ENCODE measurements at regions not wholly inside any gene's neighbourhood (a gene's known extent, or its start where the extent isn't known, plus 50 kb on each side); places are given as distances from the start of the nearest gene placed in this dataset.

DNA sequence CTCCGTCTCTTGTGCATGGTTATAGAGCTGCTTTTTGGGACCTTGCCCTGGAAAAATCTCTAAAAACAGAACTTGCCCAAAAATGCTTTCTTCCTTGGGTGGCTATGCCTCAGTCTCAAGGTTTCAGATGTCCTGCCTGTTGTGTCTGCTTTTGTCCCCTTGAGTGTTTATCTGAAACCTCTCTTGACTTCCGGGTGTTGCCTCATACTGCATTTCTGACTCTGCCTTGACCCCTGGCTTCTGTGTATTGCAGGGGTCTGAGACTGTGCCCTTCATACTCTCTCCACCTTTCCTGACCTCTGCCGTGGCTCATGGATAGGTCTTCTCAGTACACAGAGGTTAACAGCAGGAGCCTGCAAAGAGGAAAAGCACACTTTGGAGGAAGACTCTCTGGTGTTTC, 124.8 kb upstream of the NTF3 start:
- no peaks in the 10 kb centered on the region for H3K36me3 ChIP-seq (ENCODE audit: insufficient read depth, low read length)
- no peaks in the 10 kb centered on the region for H3K4me1 ChIP-seq (ENCODE audit: insufficient read depth, low read length, severe bottlenecking)
- H3K79me2 ChIP-seq (ENCODE audit: insufficient read depth, low read length) = no peaks in the 10 kb centered on the region
- no peaks in the 10 kb centered on the region for H3F3A ChIP-seq (ENCODE audit: insufficient read depth, low read length)
- H4K20me1 ChIP-seq (ENCODE audit: insufficient read depth, low read length) = no peaks in the 10 kb centered on the region
- 0 out of 2 replicates have a peak, but pooled peaks cover 4% of the 10 kb centered on the region for H3K27me3 ChIP-seq (ENCODE audit: insufficient read depth, low read length)
- no peaks in the 10 kb centered on the region for H3K9me3 ChIP-seq (ENCODE audit: low read length)
- no peak for TF ChIP-seq EZH2 (IDR thresholded peaks at IDR 0.05; ENCODE audit: borderline replicate concordance, low read length)
- TF ChIP-seq, protein P1, sequence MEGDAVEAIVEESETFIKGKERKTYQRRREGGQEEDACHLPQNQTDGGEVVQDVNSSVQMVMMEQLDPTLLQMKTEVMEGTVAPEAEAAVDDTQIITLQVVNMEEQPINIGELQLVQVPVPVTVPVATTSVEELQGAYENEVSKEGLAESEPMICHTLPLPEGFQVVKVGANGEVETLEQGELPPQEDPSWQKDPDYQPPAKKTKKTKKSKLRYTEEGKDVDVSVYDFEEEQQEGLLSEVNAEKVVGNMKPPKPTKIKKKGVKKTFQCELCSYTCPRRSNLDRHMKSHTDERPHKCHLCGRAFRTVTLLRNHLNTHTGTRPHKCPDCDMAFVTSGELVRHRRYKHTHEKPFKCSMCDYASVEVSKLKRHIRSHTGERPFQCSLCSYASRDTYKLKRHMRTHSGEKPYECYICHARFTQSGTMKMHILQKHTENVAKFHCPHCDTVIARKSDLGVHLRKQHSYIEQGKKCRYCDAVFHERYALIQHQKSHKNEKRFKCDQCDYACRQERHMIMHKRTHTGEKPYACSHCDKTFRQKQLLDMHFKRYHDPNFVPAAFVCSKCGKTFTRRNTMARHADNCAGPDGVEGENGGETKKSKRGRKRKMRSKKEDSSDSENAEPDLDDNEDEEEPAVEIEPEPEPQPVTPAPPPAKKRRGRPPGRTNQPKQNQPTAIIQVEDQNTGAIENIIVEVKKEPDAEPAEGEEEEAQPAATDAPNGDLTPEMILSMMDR (IDR thresholded peaks at IDR 0.05; ENCODE audit: low read length) = no peak
- H3K9me2 ChIP-seq (ENCODE audit: low read depth, low read length) = no peaks in the 10 kb centered on the region
- H3K27ac ChIP-seq (ENCODE audit: low read depth, low read length, poor library complexity, severe bottlenecking) = no peak overlapping the region
- H3K4me3 ChIP-seq (ENCODE audit: low read depth, low read length, poor library complexity, severe bottlenecking) = no peak overlapping the region
- no peak overlapping the region for H3K4me2 ChIP-seq (ENCODE audit: low read length)
- H2AFZ ChIP-seq (ENCODE audit: low read length) = no peak overlapping the region
- H3K9ac ChIP-seq (ENCODE audit: low read length) = no peak overlapping the region

DNA sequence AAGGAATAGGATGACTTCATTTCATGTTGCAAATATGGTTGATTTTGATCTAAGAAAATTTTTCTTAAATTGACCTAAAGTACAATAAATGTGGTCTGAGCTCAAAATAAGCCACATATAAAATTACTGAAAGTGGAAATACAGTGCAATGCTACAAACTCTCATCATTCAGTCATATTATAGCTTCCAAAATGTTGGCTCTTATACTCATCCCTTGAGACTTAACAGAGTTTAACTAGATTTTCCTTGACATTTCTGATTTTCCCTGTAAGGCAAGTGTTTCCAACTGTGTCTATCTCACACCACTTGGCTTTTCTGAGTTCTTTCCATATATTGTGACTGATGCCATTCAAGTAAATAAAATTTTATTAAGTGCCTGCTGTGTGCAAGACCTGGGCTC, 123.7 kb upstream of the NTF3 start:
- H3K79me2 ChIP-seq (ENCODE audit: insufficient read depth, low read length) = no peaks in the 10 kb centered on the region
- H3F3A ChIP-seq (ENCODE audit: insufficient read depth, low read length) = no peaks in the 10 kb centered on the region
- 0 out of 2 replicates have a peak, but pooled peaks cover 4% of the 10 kb centered on the region for H3K27me3 ChIP-seq (ENCODE audit: insufficient read depth, low read length)
- no peak overlapping the region for H3K4me2 ChIP-seq (ENCODE audit: low read length)
- H3K27ac ChIP-seq (ENCODE audit: low read depth, low read length, poor library complexity, severe bottlenecking) = no peak overlapping the region
- no peaks in the 10 kb centered on the region for H3K9me2 ChIP-seq (ENCODE audit: low read depth, low read length)
- no peak for TF ChIP-seq EZH2 (IDR thresholded peaks at IDR 0.05; ENCODE audit: borderline replicate concordance, low read length)
- TF ChIP-seq, protein P1 (IDR thresholded peaks at IDR 0.05; ENCODE audit: low read length) = no peak
- no peak overlapping the region for H3K4me3 ChIP-seq (ENCODE audit: low read depth, low read length, poor library complexity, severe bottlenecking)
- no peak overlapping the region for H3K9ac ChIP-seq (ENCODE audit: low read length)
- no peak overlapping the region for H2AFZ ChIP-seq (ENCODE audit: low read length)
- H4K20me1 ChIP-seq (ENCODE audit: insufficient read depth, low read length) = no peaks in the 10 kb centered on the region
- no peaks in the 10 kb centered on the region for H3K4me1 ChIP-seq (ENCODE audit: insufficient read depth, low read length, severe bottlenecking)
- no peaks in the 10 kb centered on the region for H3K9me3 ChIP-seq (ENCODE audit: low read length)
- no peaks in the 10 kb centered on the region for H3K36me3 ChIP-seq (ENCODE audit: insufficient read depth, low read length)

DNA sequence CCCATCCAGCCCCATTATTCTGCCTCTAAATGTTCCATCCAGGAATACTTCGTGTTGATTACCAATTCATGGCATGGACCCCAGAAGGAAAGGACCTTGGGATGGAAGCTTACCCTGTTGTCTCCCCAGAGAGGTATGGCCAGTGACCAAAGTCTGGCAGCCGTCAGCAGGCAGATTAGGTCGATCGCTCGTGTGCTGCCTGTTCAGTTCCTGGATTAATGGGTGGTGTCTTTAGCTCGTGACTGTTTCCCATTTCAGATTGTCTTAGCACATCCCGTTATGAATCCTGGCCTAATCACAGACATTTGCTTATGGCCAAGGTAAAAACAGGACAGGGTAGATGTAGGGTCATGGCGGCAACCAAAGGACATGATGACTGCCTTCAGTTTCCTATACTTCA, 122.9 kb upstream of the NTF3 start:
- H3K9ac ChIP-seq (ENCODE audit: low read length) = no peak overlapping the region
- no peak overlapping the region for H3K27ac ChIP-seq (ENCODE audit: low read depth, low read length, poor library complexity, severe bottlenecking)
- no peaks in the 10 kb centered on the region for H3K4me1 ChIP-seq (ENCODE audit: insufficient read depth, low read length, severe bottlenecking)
- H3K4me3 ChIP-seq (ENCODE audit: low read depth, low read length, poor library complexity, severe bottlenecking) = no peak overlapping the region
- H3K36me3 ChIP-seq (ENCODE audit: insufficient read depth, low read length) = no peaks in the 10 kb centered on the region
- H3K79me2 ChIP-seq (ENCODE audit: insufficient read depth, low read length) = no peaks in the 10 kb centered on the region
- H4K20me1 ChIP-seq (ENCODE audit: insufficient read depth, low read length) = no peaks in the 10 kb centered on the region
- no peak overlapping the region for H3K4me2 ChIP-seq (ENCODE audit: low read length)
- H3K9me2 ChIP-seq (ENCODE audit: low read depth, low read length) = no peaks in the 10 kb centered on the region
- H3F3A ChIP-seq (ENCODE audit: insufficient read depth, low read length) = no peaks in the 10 kb centered on the region
- TF ChIP-seq EZH2 (IDR thresholded peaks at IDR 0.05; ENCODE audit: borderline replicate concordance, low read length) = no peak
- TF ChIP-seq, protein P1 (IDR thresholded peaks at IDR 0.05; ENCODE audit: low read length) = no peak
- H2AFZ ChIP-seq (ENCODE audit: low read length) = no peak overlapping the region
- H3K27me3 ChIP-seq (ENCODE audit: insufficient read depth, low read length) = 0 out of 2 replicates have a peak, but pooled peaks cover 4% of the 10 kb centered on the region
- no peaks in the 10 kb centered on the region for H3K9me3 ChIP-seq (ENCODE audit: low read length)
